Medulla oblongata (tissue), 1 donor: ENCODE measurements at regions not wholly inside any gene's neighbourhood (a gene's known extent, or its start where the extent isn't known, plus 50 kb on each side); places are given as distances from the start of the nearest gene placed in this dataset.

ENCODE experiments used
- DNase-seq: peaks from one replicate; pipeline ENCODE4 v3.0.0-alpha.2; 2015; ENCODE audit errors: extremely low spot score

GRCh38 chr18:79610461-79611039 lies 69.1 kb upstream of the CTDP1 start:
- DNase-seq: no peak

DNA sequence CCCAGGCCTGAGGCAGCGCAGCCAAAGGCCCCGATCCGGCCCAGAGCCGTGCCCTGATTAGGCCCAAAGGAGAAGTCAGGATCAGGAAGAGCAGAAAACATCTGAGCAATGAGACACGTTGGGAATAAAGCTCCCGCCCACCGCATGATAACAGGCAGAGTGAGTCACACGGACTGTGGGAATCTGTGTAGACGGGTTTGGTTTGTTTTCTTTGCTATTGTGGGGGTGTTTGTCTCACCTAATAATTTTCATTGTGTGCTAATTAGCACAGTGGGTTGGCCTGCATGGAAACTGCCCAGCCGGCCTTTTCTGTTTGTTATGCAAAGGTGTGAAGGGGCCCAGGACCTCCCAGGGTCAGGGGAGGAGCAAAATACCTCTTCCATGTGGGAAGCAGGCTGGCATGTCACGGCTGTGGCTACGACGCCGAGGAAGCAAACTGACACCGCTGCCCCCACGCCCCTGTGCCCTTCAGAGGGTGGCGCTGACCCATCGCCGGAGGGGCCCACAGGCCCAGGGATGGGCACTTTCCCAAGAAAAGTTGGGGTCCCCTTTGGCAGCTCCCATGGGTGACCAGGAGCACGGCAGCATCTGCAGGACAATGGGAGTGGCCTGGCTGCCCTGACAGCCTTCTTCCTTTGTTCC lies 68.4 kb upstream of the CTDP1 start:
- no peak for DNase-seq

DNA sequence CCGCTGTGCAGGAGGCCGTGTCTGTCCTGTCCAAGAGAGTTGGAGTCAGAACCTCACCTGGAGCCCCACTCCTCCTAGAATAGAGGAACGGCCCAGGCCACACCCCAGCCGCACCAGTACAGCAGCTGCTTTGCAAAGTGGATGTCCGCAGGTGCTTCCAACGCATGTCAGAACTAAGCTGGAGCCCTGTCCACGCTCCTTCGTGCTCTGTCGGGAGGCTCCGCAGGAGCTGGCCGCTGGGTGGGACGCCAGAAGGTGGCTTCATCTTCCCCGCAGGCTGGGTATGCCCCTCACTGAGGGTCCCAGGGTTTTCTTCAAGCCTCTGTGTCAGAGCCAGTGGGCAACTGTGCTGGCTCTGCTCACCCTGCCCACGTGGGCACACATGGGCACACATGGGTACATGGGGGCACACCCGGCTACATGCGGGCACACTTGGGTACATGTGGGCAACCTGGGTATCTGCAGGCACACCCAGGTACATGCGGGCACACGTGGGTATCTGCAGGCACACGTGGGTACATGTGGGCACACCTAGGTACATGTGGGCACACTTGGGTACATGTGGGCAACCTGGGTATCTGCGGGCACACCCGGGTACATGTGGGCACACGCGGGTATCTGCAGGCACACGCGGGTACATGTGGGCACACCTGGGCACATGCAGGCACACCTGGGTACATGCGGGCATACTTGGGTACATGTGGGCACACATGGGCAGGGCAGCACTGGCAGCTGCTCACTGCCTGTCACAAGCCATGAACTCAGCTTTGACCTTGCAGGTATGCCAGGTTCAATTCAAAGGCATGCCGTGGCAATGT lies 67.1 kb upstream of the CTDP1 start:
- DNase-seq: no peak

DNA sequence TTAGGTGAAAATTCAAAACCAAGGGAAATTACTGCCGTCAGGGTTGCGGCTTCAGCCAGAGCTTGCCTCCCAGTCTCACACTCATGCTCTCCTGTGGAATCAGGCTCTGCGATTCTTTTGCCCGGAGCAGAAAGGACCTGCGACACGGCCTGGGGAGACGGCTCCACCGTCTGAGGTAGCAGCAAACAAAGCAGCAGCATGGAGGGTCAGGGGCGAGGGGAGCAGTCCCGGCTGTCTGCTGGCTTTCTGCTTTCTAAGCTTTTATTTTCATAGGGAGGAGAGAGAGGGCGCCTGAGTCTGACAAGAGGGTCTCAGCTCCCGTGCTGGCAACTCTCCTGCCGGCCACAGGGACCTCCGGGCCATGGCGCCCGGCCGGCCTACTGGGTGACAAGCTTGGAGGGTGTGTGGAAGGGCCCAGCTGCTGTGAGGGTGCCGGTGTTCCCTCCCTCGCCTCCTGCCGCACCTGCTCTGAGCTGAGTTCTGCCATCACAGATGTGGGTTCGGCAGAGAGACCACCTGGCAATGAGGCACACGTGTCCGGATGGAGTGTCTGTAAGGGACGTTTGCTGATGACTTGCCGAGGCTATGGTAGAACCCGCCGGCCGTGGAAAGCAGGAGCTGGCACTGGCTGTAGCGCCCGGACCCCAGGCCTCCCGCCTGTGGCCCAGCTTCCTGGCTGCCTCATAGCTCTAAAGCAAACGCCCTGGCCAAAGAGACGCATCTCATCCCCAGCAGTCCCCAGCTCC lies 66.2 kb upstream of the CTDP1 start:
- DNase-seq: no peak

DNA sequence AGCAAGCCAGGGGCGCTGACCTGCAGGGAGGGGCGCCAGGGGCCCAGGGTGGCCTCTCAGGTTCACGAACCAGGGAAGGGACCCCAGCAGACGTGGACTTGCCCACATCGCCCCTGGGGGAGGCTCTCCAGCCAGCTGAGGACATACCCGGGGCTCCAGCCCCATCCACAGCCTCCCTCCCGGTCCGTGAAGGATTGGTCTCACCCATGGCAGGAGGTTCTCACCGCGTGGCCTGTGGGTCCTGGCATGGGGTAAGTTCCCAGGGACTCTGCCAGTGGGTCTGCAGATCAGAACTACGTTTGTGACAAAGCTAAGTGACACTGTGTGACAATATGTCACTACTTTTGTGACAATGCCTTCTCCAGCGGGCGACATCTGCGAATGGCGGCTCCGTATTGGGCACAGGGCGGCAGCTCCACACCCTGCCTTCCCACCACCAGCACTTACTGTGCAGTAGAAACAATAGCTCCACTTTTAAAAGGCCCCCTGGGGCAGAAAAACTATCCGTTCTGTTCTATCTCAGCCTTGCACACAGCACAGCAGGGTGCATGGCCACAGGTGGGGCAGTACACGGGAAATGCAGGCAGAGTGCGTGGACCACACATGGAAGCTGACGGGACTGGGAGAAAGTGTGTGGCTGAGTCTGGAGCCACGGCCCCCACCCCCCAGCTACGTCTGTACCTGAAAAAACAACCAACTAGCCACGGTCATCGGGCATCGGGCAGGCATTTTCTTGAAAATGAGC lies 65.2 kb upstream of the CTDP1 start:
- no peak for DNase-seq

DNA sequence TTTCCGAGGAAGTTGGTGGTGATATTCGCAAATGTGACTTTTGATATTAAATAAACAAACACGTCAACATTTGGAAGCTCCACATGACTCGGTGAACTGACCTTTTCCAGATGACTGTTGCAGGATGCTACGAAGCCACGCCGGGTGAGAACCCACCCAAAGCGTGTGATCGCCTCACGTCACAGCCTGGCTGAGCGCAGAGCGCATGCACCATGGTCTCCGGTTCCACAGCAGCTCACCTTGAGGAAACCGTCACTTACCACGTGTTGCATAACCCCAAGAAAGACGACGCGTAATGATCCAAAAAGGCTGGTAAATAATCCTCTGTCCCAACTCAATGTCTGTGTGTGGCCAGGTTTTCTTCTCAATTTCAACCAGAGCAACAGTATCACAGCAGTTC lies 64.5 kb upstream of the CTDP1 start:
- no peak for DNase-seq

DNA sequence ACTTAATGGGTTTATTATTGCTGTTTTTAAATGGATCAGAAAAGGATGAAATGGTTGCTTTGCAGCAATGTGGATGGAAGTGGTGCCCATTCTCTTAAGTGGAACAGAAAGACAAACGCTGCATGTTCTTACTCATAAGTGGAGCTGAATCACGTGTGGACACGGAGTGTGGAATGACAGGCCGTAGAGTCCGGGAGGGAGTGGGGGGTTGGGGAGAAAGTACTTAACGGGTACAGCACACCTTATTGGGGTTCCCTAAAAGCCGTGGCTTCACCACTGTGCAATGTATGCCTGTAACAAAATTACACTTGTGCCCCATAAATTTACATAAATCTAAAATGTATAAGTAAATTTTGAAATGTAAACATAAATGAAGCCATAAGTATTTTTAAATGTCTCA lies 64.0 kb upstream of the CTDP1 start:
- DNase-seq: no peak

GRCh38 chr18:79616651-79617510 lies 62.7 kb upstream of the CTDP1 start:
- no peak for DNase-seq

DNA sequence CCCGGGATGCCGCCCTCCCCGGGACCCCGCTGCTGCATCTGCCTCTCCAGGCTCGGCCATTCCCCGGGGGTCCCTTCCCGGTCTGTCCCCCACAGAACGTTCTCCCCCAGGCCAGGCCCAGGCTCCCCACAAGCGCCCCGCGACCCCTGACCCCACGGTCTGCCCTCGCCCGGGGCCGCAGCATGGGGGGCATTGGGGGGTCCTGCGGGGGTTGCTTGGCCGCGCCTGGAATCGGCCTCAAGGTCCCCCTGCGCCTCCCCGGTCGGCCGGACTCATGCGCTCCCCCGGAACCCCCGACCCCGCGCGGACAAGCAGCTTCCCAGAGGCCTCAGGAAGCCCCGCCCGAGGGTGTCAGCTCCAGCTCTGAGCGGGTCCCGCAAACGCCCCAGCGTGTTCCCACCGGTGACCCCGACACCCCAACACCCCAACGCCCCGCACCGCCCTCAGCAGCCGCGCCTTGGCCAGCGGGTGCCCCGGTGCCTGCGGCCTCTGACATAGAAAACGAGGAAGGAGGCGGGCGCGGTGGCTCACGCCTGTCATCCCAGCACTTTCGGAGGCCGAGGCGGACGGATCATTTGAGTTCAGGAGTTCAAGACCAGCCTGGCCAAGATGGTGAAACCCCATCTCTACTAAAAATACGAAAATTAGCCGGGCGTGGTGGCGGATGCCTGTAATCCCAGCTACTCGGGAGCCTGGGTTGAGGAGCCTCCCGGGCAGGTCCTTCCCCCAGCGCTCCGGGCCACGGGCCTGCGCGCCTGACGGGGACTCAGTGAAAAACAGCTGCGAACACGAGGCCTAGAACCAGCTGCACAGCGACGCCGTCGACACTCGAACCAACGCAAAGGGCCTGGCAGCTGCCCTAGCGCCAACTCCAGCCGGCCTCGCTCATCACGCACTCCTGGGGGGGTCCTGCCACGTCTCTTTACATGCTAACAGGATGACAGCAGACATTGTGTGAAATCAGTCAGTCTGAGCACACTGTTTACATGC lies 61.8 kb upstream of the CTDP1 start:
- no peak for DNase-seq

GRCh38 chr18:79620576-79621165 lies 58.9 kb upstream of the CTDP1 start:
- no peak for DNase-seq

DNA sequence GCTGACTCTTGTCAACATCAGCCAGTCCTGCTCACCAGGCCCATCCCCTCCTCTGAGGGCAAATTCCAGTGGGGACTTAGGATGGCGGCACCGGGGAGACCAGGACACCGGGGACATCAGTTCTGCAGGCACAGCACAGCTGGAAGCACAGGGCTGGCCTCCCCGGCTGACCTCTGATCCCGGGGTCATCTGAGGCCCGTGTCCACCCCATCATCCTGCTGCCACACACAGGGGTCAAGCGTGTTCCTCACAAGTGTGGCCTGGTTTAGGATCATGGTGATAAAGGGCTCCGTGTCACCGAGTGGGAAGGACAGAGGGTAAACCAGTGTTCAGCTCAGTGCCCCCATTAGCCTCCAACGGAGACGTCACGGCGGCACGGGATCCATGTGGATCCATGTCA lies 58.1 kb upstream of the CTDP1 start:
- no peak for DNase-seq

GRCh38 chr18:79622004-79622403 lies 57.6 kb upstream of the CTDP1 start:
- no peak for DNase-seq

- peak; percentile 27 for DNase-seq
These were observed 55.0 kb upstream of the CTDP1 start for GRCh38 chr18:79624356-79625170.

- peak; percentile 81 for DNase-seq
These were observed 54.2 kb upstream of the CTDP1 start for GRCh38 chr18:79625195-79625923.

DNA sequence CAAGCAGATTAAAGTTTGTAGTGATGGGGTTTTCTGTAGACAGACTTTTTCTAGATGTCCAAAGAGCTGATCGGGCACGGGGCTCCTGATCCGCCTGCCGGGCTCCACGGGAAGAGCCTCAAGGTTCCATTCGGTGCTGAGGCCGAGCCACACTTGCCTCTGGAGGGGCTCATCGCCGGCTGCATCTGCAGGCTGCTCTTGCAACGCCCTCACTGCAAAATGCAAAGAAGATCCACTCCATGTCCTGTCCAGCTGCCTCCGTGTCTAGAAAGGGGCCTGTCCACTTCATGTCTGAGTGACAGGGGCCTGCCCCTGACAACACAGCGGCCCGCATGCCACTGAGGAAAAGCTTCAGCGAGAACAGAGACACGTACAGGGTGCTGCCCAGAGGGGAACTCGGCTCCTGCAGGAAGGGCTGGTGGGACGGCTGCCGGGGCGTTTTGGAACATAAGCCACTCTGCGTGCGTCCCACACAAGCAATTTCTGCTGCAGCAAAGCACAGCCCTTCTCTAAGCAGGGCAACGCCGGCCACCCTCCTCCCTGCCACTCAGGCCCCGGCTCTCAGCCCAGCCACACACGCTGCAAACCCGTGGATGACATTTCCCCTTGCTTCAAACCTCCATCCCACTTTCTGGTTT lies 53.6 kb upstream of the CTDP1 start:
- DNase-seq: peak; percentile 6

DNA sequence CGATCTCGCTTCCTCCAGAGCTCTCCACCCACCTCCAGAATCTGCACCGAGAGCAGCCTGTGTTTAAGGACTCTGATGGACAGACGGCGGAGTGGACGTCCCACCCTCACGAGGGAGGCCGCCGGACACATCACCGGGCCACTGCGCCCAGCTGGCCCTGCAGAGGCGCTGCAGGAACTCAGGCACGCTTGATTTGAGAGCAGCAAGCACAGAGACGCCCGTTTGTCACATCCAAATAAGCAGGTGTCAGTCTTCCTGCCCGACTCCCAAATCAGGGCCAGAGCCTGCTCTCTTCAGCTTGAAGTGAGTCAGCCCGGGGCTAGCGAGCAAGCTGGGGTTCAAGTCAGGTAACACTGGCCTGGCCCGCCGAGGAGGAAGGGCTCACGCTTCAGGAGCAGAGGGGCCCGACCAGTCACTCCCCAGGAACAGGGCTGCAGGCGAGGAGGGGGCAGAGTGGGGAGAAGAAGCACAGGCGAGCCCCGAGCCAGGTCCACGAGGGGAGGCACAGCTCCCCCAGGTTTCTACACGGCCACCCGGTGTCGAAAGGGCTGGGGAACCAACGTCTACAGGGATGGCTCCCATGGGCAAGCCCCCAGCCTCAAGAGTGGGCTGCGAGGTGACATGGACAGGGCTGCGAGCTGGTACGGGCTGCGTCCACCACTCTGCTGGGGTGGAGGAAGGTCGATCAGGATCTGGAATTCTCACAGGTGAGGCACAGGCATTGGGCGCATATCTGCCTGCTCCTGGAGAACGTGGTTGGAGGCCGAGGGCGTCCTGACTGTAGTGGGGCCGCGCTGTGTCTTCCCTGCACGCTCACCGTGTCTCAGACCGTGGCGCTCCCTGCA lies 52.5 kb upstream of the CTDP1 start:
- no peak for DNase-seq
